Epithelial cell of proximal tubule (primary cell): ENCODE measurements at regions not wholly inside any gene's neighbourhood (a gene's known extent, or its start where the extent isn't known, plus 50 kb on each side); places are given as distances from the start of the nearest gene placed in this dataset.
"Not testable (repeated sequence)": the region's sequence is repeated elsewhere in the genome, so short reads cannot be mapped to it uniquely, and the experiment has no call there.

Experiments
- DNase-seq: peaks from one replicate; pipeline ENCODE4 v3.0.0-alpha.2; 2011; ENCODE audit warnings: low read depth
- H3K4me3 ChIP-seq: 2 replicates; pipeline ENCODE4 v1.5.1; 2011; ENCODE audit warnings: low read depth, mild to moderate bottlenecking, low read length
- TF ChIP-seq, protein P1 (sequence below): conservative IDR thresholded peaks from 2 replicates; pipeline ENCODE4 v1.5.1; 2012; ENCODE audit warnings: low read depth, mild to moderate bottlenecking, low read length

GRCh38 chr5:34409373-34409772 lies 246.8 kb upstream of the RAI14 start:
- DNase-seq = no peak
- no peak overlapping the region for H3K4me3 ChIP-seq
- TF ChIP-seq, protein P1, sequence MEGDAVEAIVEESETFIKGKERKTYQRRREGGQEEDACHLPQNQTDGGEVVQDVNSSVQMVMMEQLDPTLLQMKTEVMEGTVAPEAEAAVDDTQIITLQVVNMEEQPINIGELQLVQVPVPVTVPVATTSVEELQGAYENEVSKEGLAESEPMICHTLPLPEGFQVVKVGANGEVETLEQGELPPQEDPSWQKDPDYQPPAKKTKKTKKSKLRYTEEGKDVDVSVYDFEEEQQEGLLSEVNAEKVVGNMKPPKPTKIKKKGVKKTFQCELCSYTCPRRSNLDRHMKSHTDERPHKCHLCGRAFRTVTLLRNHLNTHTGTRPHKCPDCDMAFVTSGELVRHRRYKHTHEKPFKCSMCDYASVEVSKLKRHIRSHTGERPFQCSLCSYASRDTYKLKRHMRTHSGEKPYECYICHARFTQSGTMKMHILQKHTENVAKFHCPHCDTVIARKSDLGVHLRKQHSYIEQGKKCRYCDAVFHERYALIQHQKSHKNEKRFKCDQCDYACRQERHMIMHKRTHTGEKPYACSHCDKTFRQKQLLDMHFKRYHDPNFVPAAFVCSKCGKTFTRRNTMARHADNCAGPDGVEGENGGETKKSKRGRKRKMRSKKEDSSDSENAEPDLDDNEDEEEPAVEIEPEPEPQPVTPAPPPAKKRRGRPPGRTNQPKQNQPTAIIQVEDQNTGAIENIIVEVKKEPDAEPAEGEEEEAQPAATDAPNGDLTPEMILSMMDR = no peak

- TF ChIP-seq, protein P1 = no peak
- no peak overlapping the region for H3K4me3 ChIP-seq
- DNase-seq = no peak
These were observed 245.6 kb upstream of the RAI14 start for GRCh38 chr5:34410411-34411139.

DNA sequence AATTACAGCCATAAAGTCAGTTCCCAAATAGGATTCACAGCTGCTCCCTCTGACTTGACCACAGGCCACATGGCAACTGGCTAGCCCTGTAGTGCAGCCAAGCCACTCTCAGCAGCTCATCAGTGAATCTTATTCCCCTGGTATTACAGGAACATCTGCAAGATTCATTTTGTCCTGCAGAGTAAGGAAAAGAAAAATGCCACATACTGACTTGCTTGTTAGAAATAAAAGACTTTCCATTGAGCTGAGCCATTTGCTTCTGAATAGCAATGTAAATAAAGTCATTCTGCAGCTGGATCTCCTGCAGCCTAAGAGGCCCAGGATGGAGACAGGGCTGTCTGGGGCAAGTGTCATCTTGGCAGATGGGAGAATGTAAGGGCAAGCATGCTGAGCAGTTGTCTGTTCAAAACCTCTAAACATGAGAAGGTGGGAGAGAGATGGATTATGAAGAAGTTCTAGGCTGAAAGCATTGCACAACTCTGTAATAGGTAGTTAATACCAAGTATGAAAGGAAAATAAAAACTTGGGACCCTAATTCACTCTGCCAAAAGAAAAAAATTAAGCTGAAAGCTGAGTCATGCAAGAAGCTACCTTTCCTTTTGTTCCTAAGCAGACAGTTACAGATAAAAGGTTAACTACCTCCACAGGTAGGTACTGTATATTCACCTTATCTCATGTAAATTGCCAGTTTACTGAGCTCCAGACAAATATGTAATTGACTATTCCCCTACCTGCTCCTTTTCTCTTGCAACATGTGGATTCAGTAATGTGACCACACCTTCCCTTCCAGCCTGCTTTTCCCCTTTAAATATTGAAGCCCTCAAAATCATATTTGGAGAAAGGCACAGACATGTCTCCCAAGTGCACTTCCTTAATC lies 244.4 kb upstream of the RAI14 start:
- TF ChIP-seq, protein P1 = no peak
- no peak for DNase-seq
- H3K4me3 ChIP-seq = no peak overlapping the region

DNA sequence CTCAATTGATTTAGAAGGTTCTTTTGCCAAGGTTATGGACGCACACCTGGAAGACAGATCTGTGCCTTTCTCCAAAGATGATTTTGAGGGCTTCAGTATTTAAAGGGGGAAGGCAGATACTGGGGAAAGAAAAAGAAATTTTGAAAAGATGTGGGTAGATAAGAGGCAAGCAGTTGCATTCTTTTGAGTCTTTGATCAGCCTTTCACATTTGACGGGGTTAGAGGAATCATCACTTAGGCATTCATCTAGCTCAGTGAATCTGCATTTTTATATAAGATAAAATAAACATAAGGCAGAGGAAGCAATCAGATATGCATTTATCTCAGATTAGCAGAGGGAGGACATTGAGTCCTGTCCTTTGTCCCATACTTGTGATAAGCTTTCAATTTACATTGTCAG lies 243.4 kb upstream of the RAI14 start:
- H3K4me3 ChIP-seq = no peak overlapping the region
- TF ChIP-seq, protein P1 = no peak
- no peak for DNase-seq

DNA sequence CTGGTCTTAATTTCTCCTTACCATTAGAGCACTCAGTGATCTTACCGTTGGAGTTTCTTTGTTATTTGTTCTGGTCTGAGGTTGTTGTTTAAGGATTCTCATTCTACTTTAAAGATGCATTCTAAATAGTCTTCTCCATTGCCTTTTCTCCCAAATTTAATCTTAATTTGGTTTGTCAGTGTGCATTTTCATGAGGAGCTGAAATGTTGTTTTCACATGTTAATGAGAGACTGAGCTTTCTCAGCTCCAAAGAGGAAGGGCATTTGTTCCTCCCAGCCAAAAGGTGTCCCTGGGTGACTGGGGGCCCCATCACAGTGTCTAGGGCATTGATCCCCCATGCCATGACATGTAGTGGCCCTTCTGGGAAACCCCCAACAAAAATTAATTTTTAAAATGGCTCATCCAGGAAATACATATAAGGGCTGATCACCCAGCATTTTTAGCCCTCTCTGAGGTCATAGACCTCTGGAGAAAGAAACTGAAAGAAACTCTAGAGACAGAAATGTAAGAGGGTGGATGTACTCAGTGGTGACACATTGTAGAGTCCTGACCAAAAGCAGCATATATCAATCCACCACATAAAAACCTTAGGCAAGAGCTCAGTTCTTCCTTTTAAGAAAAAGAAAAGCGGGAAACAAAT lies 240.4 kb upstream of the RAI14 start:
- TF ChIP-seq, protein P1 = no peak
- no peak for DNase-seq
- no peak overlapping the region for H3K4me3 ChIP-seq

- DNase-seq = no peak
- TF ChIP-seq, protein P1 = no peak
- H3K4me3 ChIP-seq = no peak overlapping the region
These were observed 239.6 kb upstream of the RAI14 start for GRCh38 chr5:34416501-34417008.

- H3K4me3 ChIP-seq, DNase-seq: not testable (repeated sequence)
These were observed 235.9 kb upstream of the RAI14 start for GRCh38 chr5:34420191-34420590.
